ENCODE measurements at regions not wholly inside any gene's neighbourhood (a gene's known extent, or its start where the extent isn't known, plus 50 kb on each side); places are given as distances from the start of the nearest gene placed in this dataset.

- H3F3A ChIP-seq (ENCODE audit: low read length, unreplicated experiment): no peaks in the 10 kb centered on the region
- TF ChIP-seq EZH2 (IDR thresholded peaks at IDR 0.05; ENCODE audit: low read length, unreplicated experiment) (no peak), EZH2phosphoT487 (IDR thresholded peaks at IDR 0.05; ENCODE audit: borderline replicate concordance, low read length) (no peak)
- TF ChIP-seq, protein P1, sequence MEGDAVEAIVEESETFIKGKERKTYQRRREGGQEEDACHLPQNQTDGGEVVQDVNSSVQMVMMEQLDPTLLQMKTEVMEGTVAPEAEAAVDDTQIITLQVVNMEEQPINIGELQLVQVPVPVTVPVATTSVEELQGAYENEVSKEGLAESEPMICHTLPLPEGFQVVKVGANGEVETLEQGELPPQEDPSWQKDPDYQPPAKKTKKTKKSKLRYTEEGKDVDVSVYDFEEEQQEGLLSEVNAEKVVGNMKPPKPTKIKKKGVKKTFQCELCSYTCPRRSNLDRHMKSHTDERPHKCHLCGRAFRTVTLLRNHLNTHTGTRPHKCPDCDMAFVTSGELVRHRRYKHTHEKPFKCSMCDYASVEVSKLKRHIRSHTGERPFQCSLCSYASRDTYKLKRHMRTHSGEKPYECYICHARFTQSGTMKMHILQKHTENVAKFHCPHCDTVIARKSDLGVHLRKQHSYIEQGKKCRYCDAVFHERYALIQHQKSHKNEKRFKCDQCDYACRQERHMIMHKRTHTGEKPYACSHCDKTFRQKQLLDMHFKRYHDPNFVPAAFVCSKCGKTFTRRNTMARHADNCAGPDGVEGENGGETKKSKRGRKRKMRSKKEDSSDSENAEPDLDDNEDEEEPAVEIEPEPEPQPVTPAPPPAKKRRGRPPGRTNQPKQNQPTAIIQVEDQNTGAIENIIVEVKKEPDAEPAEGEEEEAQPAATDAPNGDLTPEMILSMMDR (conservative IDR thresholded peaks at IDR 0.05; ENCODE audit: low read depth, low read length): no peak
- no TSS peak for BruUV-seq (replicated peaks)
- H3K79me2 ChIP-seq (ENCODE audit: low read length): no peaks in the 10 kb centered on the region
- no peaks in the 10 kb centered on the region for H3K9me3 ChIP-seq (ENCODE audit: low read length)
- no peaks in the 10 kb centered on the region for H3K36me3 ChIP-seq (ENCODE audit: low read depth, low read length)
- H3K4me2 ChIP-seq (ENCODE audit: low read length): no peak overlapping the region
- intact Hi-C loops (cut with micrococcal nuclease): no loop called here
- H3K9ac ChIP-seq (ENCODE audit: low read length): no peak overlapping the region
- no peaks in the 10 kb centered on the region for H3K4me1 ChIP-seq (ENCODE audit: insufficient read depth, low read length)
- no peak overlapping the region for H3K4me3 ChIP-seq (ENCODE audit: low read length)
- no peaks in the 10 kb centered on the region for H3K27me3 ChIP-seq (ENCODE audit: low read length)
- ATAC-seq: no peak
- no peaks in the 10 kb centered on the region for H4K20me1 ChIP-seq (ENCODE audit: low read length)
- no peak overlapping the region for H3K27ac ChIP-seq (ENCODE audit: low read length)
- CTCF ChIA-PET: no interaction called here
- POLR2A ChIA-PET (ENCODE audit: unreplicated experiment): no interaction called here
- H2AFZ ChIP-seq (ENCODE audit: low read length): no peak overlapping the region
- no peaks in the 10 kb centered on the region for H3K9me2 ChIP-seq (replicated peaks; ENCODE audit: low read length)
- DNase-seq: no peak
These were observed 161.9 kb downstream of the HHIPL2 start for GRCh38 chr1:222385955-222386354.

DNA sequence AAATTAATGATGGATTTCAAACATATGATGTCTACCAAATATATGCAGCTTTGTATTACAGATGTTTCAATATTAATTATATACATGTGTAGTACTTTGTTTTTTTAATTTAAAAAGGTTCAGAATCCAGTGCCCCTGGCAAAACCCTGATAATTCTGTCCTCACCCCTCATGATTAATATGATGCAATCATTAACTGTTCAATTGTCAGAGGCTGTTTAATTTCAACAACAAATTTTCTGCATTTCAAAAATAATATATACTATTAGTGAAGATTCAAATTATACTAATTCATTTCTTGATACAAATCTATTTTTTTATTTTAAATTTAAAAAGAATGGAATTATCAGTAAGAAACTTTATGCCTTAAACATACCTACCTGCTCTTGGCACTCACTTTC, 162.6 kb downstream of the HHIPL2 start:
- Histone ChIP-seq H4K20me1 (ENCODE audit: low read length) (no peaks in the 10 kb centered on the region), H3K27me3 (ENCODE audit: low read length) (no peaks in the 10 kb centered on the region), H3K4me2 (ENCODE audit: low read length) (no peak overlapping the region), H3K9ac (ENCODE audit: low read length) (no peak overlapping the region), H3F3A (ENCODE audit: low read length, unreplicated experiment) (no peaks in the 10 kb centered on the region), H3K4me3 (ENCODE audit: low read length) (no peak overlapping the region), H3K4me1 (ENCODE audit: insufficient read depth, low read length) (no peaks in the 10 kb centered on the region), H3K9me3 (ENCODE audit: low read length) (no peaks in the 10 kb centered on the region), H3K9me2 (replicated peaks; ENCODE audit: low read length) (no peaks in the 10 kb centered on the region), H2AFZ (ENCODE audit: low read length) (no peak overlapping the region), H3K27ac (ENCODE audit: low read length) (no peak overlapping the region), H3K36me3 (ENCODE audit: low read depth, low read length) (no peaks in the 10 kb centered on the region), H3K79me2 (ENCODE audit: low read length) (no peaks in the 10 kb centered on the region)
- no peak for DNase-seq
- BruUV-seq (replicated peaks): no TSS peak
- TF ChIP-seq EZH2phosphoT487 (IDR thresholded peaks at IDR 0.05; ENCODE audit: borderline replicate concordance, low read length) (no peak), EZH2 (IDR thresholded peaks at IDR 0.05; ENCODE audit: low read length, unreplicated experiment) (no peak)
- TF ChIP-seq, protein P1 (conservative IDR thresholded peaks at IDR 0.05; ENCODE audit: low read depth, low read length): no peak
- POLR2A ChIA-PET (ENCODE audit: unreplicated experiment): no interaction called here
- intact Hi-C loops (cut with micrococcal nuclease): no loop called here
- ATAC-seq: no peak
- CTCF ChIA-PET: no interaction called here

GRCh38 chr1:222384531-222384930, 163.4 kb downstream of the HHIPL2 start:
- no peak overlapping the region for H2AFZ ChIP-seq (ENCODE audit: low read length)
- H3K36me3 ChIP-seq (ENCODE audit: low read depth, low read length): no peaks in the 10 kb centered on the region
- H3K9me2 ChIP-seq (replicated peaks; ENCODE audit: low read length): no peaks in the 10 kb centered on the region
- TF ChIP-seq EZH2 (IDR thresholded peaks at IDR 0.05; ENCODE audit: low read length, unreplicated experiment) (no peak), EZH2phosphoT487 (IDR thresholded peaks at IDR 0.05; ENCODE audit: borderline replicate concordance, low read length) (no peak)
- TF ChIP-seq, protein P1 (conservative IDR thresholded peaks at IDR 0.05; ENCODE audit: low read depth, low read length): no peak
- H3F3A ChIP-seq (ENCODE audit: low read length, unreplicated experiment): no peaks in the 10 kb centered on the region
- no peak overlapping the region for H3K27ac ChIP-seq (ENCODE audit: low read length)
- H3K9ac ChIP-seq (ENCODE audit: low read length): no peak overlapping the region
- DNase-seq (no peak), ATAC-seq (no peak)
- ChIA-PET CTCF (no interaction called here), POLR2A (ENCODE audit: unreplicated experiment) (no interaction called here)
- intact Hi-C loops (cut with micrococcal nuclease): no loop called here
- BruUV-seq (replicated peaks): no TSS peak
- H3K4me3 ChIP-seq (ENCODE audit: low read length): no peak overlapping the region
- no peak overlapping the region for H3K4me2 ChIP-seq (ENCODE audit: low read length)
- H3K27me3 ChIP-seq (ENCODE audit: low read length): no peaks in the 10 kb centered on the region
- no peaks in the 10 kb centered on the region for H3K79me2 ChIP-seq (ENCODE audit: low read length)
- no peaks in the 10 kb centered on the region for H3K9me3 ChIP-seq (ENCODE audit: low read length)
- no peaks in the 10 kb centered on the region for H3K4me1 ChIP-seq (ENCODE audit: insufficient read depth, low read length)
- no peaks in the 10 kb centered on the region for H4K20me1 ChIP-seq (ENCODE audit: low read length)

Data from PC-3 (cell line).